Fibroblast of lung (primary cell): ENCODE measurements at regions not wholly inside any gene's neighbourhood (a gene's known extent, or its start where the extent isn't known, plus 50 kb on each side); places are given as distances from the start of the nearest gene placed in this dataset.
"Not testable (repeated sequence)": the region's sequence is repeated elsewhere in the genome, so short reads cannot be mapped to it uniquely, and the experiment has no call there.

Experiments
- DNase-seq, 2 donors: peaks; one replicate each; pipeline versions ENCODE4 v3.0.0 to v3.0.0-alpha.2; 2010; ENCODE audit warnings: low read depth in 2 of 2
- H2AFZ ChIP-seq: 2 replicates; pipeline ENCODE4 v1.5.1; 2012; ENCODE audit warnings: low read length, control low read depth, inconsistent platforms
- H3K27ac ChIP-seq: 2 replicates; pipeline ENCODE4 v1.5.1; 2011; ENCODE audit warnings: low read length, control low read depth; ENCODE audit not compliant: insufficient read depth
- H3K27me3 ChIP-seq: 2 replicates; pipeline ENCODE4 v1.5.1; 2011; ENCODE audit warnings: mild to moderate bottlenecking, low read length; ENCODE audit not compliant: control insufficient read depth, insufficient read depth
- H3K36me3 ChIP-seq: 2 replicates; pipeline ENCODE4 v1.5.1; 2011; ENCODE audit warnings: low read length; ENCODE audit not compliant: control insufficient read depth, insufficient read depth
- H3K4me1 ChIP-seq: 2 replicates; pipeline ENCODE4 v1.5.1; 2011; ENCODE audit warnings: low read length; ENCODE audit not compliant: control insufficient read depth, insufficient read depth; ENCODE audit errors: extremely low read depth
- H3K4me2 ChIP-seq: 2 replicates; pipeline ENCODE4 v1.5.1; 2011; ENCODE audit warnings: low read length, control low read depth; ENCODE audit not compliant: insufficient read depth; ENCODE audit errors: extremely low read depth
- H3K4me3 ChIP-seq, 4 experiments: fragments of 200-600 bp in 1 of 4; sonication (generic) in 1 of 4; replicated peaks in 1 of 4; 2 replicates each; pipeline ENCODE4 v1.5.1; 2011 to 2016; ENCODE audit warnings: low read length in 4 of 4, low read depth in 3 of 4, mild to moderate bottlenecking in 3 of 4, control low read depth in 2 of 4, inconsistent platforms in 1 of 4, mixed read lengths in 1 of 4; ENCODE audit not compliant: insufficient read depth in 1 of 4; ENCODE audit errors: control extremely low read depth in 1 of 4
- H3K79me2 ChIP-seq: 2 replicates; pipeline ENCODE4 v1.5.1; 2012; ENCODE audit warnings: mild to moderate bottlenecking, low read length, inconsistent platforms; ENCODE audit not compliant: control insufficient read depth, insufficient read depth
- H3K9ac ChIP-seq: 2 replicates; pipeline ENCODE4 v1.5.1; 2011; ENCODE audit warnings: mild to moderate bottlenecking, low read length, control low read depth; ENCODE audit not compliant: insufficient read depth
- H3K9me3 ChIP-seq: 2 replicates; pipeline ENCODE4 v1.5.1; 2012; ENCODE audit warnings: low read depth, low read length; ENCODE audit not compliant: control insufficient read depth, insufficient read depth
- H4K20me1 ChIP-seq: 2 replicates; pipeline ENCODE4 v1.5.1; 2011; ENCODE audit warnings: low read length; ENCODE audit not compliant: control insufficient read depth, insufficient read depth; ENCODE audit errors: extremely low read depth
- EZH2 ChIP-seq: IDR thresholded peaks from 2 replicates; pipeline ENCODE4 v1.5.1; 2012; ENCODE audit warnings: low read length, control low read depth, mild to moderate bottlenecking; ENCODE audit errors: missing control alignments
- TF ChIP-seq, protein P1 (sequence below), 2 donors: IDR thresholded peaks in 1 of 2; conservative IDR thresholded peaks in 1 of 2; 1 replicate in 1 of 2; 2 replicates in 1 of 2; pipeline ENCODE4 v1.5.1; 2011 to 2012; ENCODE audit warnings: low read length in 2 of 2, control low read depth in 1 of 2, inconsistent platforms in 1 of 2, low read depth in 1 of 2, mild to moderate bottlenecking in 1 of 2

DNA sequence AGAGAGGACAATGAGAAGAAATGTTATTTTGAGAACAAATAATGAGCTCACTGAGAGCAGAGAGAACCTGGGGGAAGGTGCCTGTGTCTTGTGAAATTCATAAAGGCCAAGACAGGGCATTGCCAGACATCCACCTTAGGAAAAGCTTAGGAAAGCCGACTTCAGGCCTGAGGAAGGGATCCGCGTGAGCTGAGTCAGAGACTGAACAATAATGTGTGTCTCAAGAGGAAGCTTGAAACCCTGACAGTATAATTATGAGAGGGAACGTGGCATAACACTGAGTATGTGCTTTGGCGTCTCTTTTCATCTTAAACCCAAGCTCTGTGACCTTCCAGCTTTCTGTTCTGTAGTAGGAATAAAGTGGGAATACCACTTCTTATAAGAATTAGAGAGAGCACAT lies 307.2 kb downstream of the ACTR3B start:
- Histone ChIP-seq H3K4me1 (no peaks in the 10 kb centered on the region), H3K79me2 (no peaks in the 10 kb centered on the region), H3K27me3 (no peaks in the 10 kb centered on the region), H3K4me2 (no peak overlapping the region), H3K9me3 (no peaks in the 10 kb centered on the region), H3K9ac (no peak overlapping the region), H3K36me3 (no peaks in the 10 kb centered on the region), H3K27ac (no peak overlapping the region), H3K4me3 (no peak overlapping the region), H4K20me1 (no peaks in the 10 kb centered on the region), H2AFZ (no peak overlapping the region)
- DNase-seq: no peak
- TF ChIP-seq EZH2: no peak
- TF ChIP-seq, protein P1, sequence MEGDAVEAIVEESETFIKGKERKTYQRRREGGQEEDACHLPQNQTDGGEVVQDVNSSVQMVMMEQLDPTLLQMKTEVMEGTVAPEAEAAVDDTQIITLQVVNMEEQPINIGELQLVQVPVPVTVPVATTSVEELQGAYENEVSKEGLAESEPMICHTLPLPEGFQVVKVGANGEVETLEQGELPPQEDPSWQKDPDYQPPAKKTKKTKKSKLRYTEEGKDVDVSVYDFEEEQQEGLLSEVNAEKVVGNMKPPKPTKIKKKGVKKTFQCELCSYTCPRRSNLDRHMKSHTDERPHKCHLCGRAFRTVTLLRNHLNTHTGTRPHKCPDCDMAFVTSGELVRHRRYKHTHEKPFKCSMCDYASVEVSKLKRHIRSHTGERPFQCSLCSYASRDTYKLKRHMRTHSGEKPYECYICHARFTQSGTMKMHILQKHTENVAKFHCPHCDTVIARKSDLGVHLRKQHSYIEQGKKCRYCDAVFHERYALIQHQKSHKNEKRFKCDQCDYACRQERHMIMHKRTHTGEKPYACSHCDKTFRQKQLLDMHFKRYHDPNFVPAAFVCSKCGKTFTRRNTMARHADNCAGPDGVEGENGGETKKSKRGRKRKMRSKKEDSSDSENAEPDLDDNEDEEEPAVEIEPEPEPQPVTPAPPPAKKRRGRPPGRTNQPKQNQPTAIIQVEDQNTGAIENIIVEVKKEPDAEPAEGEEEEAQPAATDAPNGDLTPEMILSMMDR (conservative IDR thresholded peaks at IDR 0.05 in 1 of 2, IDR thresholded peaks at IDR 0.05 in 1 of 2; ENCODE audit: low read depth in 1 of 2, low read length in 2 of 2): no peak

DNA sequence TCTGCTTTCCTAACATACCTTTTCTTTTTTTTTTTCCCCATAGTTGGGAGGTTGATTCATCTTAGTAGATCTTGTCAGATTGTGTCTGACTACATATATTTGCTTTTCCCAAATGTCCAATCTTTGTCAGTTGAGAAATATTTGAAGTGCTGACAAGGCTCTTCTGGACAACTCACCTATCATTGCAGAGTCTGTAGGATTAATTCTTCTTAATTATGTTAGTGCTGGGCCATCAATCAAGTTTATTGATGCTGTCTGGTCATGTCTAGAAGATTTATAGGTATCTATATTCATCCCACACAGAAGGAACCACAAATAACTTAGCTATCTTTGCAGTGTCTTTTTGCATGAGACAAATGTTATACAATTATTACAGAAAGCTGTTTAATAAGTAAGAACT lies 310.6 kb downstream of the ACTR3B start:
- Histone ChIP-seq H3K79me2 (no peaks in the 10 kb centered on the region), H2AFZ (no peak overlapping the region), H3K36me3 (no peaks in the 10 kb centered on the region), H4K20me1 (no peaks in the 10 kb centered on the region), H3K27ac (no peak overlapping the region), H3K4me1 (no peaks in the 10 kb centered on the region), H3K4me2 (no peak overlapping the region), H3K9me3 (no peaks in the 10 kb centered on the region), H3K9ac (no peak overlapping the region), H3K4me3 (no peak overlapping the region), H3K27me3 (no peaks in the 10 kb centered on the region)
- no peak for TF ChIP-seq EZH2
- TF ChIP-seq, protein P1 (conservative IDR thresholded peaks at IDR 0.05 in 1 of 2, IDR thresholded peaks at IDR 0.05 in 1 of 2; ENCODE audit: low read depth in 1 of 2, low read length in 2 of 2): no peak
- DNase-seq: no peak

DNA sequence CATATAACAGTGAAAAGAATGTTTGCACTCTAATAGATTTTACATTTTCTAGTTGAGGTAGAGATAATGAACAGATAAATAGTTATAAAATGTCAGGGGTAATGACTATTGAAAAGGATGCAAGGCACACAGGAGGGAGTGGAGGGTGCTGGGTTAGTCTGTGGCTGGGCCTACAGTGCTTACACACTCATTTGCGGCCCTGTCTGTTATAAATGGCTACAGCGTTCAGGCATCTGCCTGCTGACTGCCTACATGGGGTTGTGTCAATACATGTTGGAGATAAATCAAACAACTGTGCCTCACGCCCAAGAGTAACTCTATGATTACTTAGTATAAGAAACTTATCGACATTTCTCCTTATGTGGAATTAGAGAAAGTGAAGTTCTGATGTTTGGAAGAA lies 313.3 kb downstream of the ACTR3B start:
- Histone ChIP-seq H3K4me1 (no peaks in the 10 kb centered on the region), H2AFZ (no peak overlapping the region), H3K4me3 (no peak overlapping the region), H3K36me3 (no peaks in the 10 kb centered on the region), H3K9me3 (no peaks in the 10 kb centered on the region), H3K4me2 (no peak overlapping the region), H3K27ac (no peak overlapping the region), H3K27me3 (no peaks in the 10 kb centered on the region), H3K79me2 (no peaks in the 10 kb centered on the region), H4K20me1 (no peaks in the 10 kb centered on the region), H3K9ac (no peak overlapping the region)
- no peak for DNase-seq
- TF ChIP-seq, protein P1 (conservative IDR thresholded peaks at IDR 0.05 in 1 of 2, IDR thresholded peaks at IDR 0.05 in 1 of 2; ENCODE audit: low read depth in 1 of 2, low read length in 2 of 2): no peak

DNA sequence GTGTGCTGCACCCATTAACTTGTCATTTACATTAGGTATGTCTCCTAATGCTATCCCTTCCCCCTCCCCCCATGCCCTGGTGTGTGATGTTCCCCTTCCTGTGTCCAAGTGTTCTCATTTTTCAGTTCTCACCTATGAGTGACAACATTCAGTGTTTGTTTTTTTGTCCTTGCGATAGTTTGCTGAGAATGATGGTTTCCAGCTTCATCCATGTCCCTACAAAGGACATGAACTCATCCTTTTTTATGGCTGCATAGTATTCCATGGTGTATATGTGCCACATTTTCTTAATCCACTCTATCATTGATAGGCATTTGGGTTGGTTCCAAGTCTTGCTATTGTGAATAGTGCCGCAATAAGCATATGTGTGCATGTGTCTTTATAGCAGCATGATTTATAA lies 316.7 kb downstream of the ACTR3B start:
- not testable (repeated sequence) for H4K20me1 ChIP-seq

More for the DNA sequence above, 316.7 kb downstream of the ACTR3B start:
- not testable (repeated sequence) for H3K4me3 ChIP-seq, H3K9ac ChIP-seq, H3K9me3 ChIP-seq, H3K4me1 ChIP-seq, H2AFZ ChIP-seq, H3K27me3 ChIP-seq, H3K4me2 ChIP-seq, H3K27ac ChIP-seq, H3K36me3 ChIP-seq, DNase-seq, H3K79me2 ChIP-seq
